GM19238 (cell line): ENCODE measurements at regions not wholly inside any gene's neighbourhood (a gene's known extent, or its start where the extent isn't known, plus 50 kb on each side); places are given as distances from the start of the nearest gene placed in this dataset.

Experiments
- DNase-seq: peaks from one replicate; pipeline ENCODE4 v3.0.0; 2011; ENCODE audit warnings: low spot score; ENCODE audit not compliant: insufficient read length

DNA sequence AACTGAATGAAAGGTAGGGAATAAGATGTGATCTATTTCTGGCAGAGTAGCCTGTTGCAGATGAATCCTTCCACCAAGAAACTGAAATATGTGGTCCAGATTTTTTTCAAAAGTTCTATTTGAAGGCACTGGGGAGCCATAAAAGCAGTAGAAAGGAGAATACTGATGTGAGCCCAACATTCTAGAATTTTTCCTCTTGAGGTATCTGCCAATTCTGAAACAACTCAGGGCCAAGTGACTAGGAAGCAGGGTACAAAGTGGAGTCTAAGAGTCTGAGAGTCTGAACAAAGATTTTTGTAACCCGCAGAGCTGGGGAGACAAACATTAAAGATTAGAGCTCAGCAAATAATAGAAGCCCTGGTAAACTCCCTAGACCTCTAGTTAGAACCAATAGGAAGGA is 58.3 kb upstream of the SLCO3A1 start:
- no peak for DNase-seq

DNA sequence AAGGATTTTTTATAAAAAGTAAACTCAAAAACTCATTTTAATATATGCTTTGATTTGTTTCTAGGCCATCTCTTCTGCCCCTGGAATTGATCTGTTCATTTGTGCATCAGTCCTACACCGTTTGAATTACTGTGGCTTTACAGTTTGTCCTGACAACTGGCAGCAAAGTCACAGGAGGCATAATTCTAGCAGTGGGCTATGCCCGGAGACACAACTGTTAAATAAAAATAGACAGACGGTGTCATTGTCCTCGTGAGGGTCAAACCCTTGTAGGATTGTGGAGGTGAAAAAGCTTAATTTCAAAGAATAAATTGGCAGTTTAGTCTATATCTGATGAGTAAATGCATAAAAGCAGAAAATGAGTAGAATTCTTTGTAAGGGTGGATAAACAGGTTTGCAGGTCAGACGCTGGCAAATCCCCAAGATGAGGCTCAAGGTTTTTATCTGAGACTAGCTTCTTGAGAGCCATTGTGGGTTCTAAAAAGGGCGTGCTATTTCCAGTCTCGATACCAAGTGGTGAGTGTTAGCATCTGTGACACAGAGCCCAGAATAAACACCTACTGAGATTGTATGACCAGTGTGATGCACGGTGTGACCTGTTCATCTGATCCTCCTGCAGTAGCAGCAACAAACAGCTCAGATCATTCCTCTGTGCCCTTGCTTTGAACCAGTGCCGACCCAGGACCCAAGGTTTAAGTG is 51.5 kb upstream of the SLCO3A1 start:
- DNase-seq, result no peak

DNA sequence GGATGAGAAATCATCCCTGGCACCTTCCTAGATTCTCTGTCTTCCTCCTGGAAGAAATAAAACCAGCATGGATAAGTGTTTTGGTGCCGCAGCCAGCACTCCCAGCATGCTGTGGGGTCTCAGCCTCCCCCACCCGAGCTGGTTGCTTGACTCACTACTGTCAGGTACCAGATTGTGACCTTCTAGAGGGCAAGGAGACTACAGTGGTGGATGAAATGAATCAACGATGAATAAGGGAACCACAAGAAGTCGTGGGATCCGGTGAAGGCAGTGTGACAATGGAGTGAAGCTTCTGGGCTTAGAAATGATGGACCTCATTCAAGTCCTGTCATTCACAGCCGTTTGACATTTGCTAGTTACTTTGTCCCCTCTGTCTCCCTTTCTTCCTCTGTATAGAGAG is 50.2 kb upstream of the SLCO3A1 start:
- no peak for DNase-seq
